ENCODE measurements at regions not wholly inside any gene's neighbourhood (a gene's known extent, or its start where the extent isn't known, plus 50 kb on each side); places are given as distances from the start of the nearest gene placed in this dataset.
"Not testable (repeated sequence)": the region's sequence is repeated elsewhere in the genome, so short reads cannot be mapped to it uniquely, and the experiment has no call there.

- not testable (repeated sequence) for H3K9me3 ChIP-seq (ENCODE audit: control insufficient read depth in 2 of 2, insufficient read depth in 1 of 2, low read depth in 1 of 2, low read length in 1 of 2); H3K4me3 ChIP-seq (ENCODE audit: low read depth in 1 of 2, low read length in 2 of 2); H3K27ac ChIP-seq (ENCODE audit: low read depth in 2 of 2, low read length in 1 of 2); H3K4me1 ChIP-seq (ENCODE audit: control insufficient read depth in 2 of 2, insufficient read depth in 2 of 2, low read length in 1 of 2); H3K36me3 ChIP-seq (ENCODE audit: control insufficient read depth in 2 of 2, insufficient read depth in 2 of 2, low read length in 1 of 2); H3K27me3 ChIP-seq (ENCODE audit: control insufficient read depth in 1 of 2, insufficient read depth in 2 of 2, low read length in 2 of 2)
- 82 to 83% methylated on average over 1 of the region's 1 CpG for WGBS, 2 donors
These were observed 84.6 kb downstream of the UTRN start for GRCh38 chr6:144369696-144370095.

GRCh38 chr6:144372116-144372515, 87.0 kb downstream of the UTRN start:
- H3K9me3 ChIP-seq (ENCODE audit: control insufficient read depth in 2 of 2, insufficient read depth in 1 of 2, low read depth in 1 of 2, low read length in 1 of 2): no peaks in the 10 kb centered on the region
- peaks cover 0 to 3% of the 10 kb centered on the region in 2 donors for H3K36me3 ChIP-seq (ENCODE audit: control insufficient read depth in 2 of 2, insufficient read depth in 2 of 2, low read length in 1 of 2)
- WGBS, 2 donors: 88 to 93% methylated on average over 2 of the region's 2 CpGs
- H3K4me1 ChIP-seq (ENCODE audit: control insufficient read depth in 2 of 2, insufficient read depth in 2 of 2, low read length in 1 of 2): no peaks in the 10 kb centered on the region
- H3K4me3 ChIP-seq (ENCODE audit: low read depth in 1 of 2, low read length in 2 of 2): no peak overlapping the region
- no peaks in the 10 kb centered on the region for H3K27me3 ChIP-seq (ENCODE audit: control insufficient read depth in 1 of 2, insufficient read depth in 2 of 2, low read length in 2 of 2)
- no peak overlapping the region for H3K27ac ChIP-seq (ENCODE audit: low read depth in 2 of 2, low read length in 1 of 2)

- Histone ChIP-seq H3K36me3 (ENCODE audit: control insufficient read depth in 2 of 2, insufficient read depth in 2 of 2, low read length in 1 of 2) (peaks cover 0 to 3% of the 10 kb centered on the region in 2 donors), H3K9me3 (ENCODE audit: control insufficient read depth in 2 of 2, insufficient read depth in 1 of 2, low read depth in 1 of 2, low read length in 1 of 2) (no peaks in the 10 kb centered on the region), H3K4me1 (ENCODE audit: control insufficient read depth in 2 of 2, insufficient read depth in 2 of 2, low read length in 1 of 2) (no peaks in the 10 kb centered on the region), H3K4me3 (ENCODE audit: low read depth in 1 of 2, low read length in 2 of 2) (no peak overlapping the region), H3K27ac (ENCODE audit: low read depth in 2 of 2, low read length in 1 of 2) (no peak overlapping the region), H3K27me3 (ENCODE audit: control insufficient read depth in 1 of 2, insufficient read depth in 2 of 2, low read length in 2 of 2) (no peaks in the 10 kb centered on the region)
- WGBS, 2 donors: 70 to 81% methylated on average over 8 of the region's 8 CpGs
These were observed 87.8 kb downstream of the UTRN start for GRCh38 chr6:144372611-144373594.

- H3K4me3 ChIP-seq (ENCODE audit: low read depth in 1 of 2, low read length in 2 of 2); H3K36me3 ChIP-seq (ENCODE audit: control insufficient read depth in 2 of 2, insufficient read depth in 2 of 2, low read length in 1 of 2); H3K27ac ChIP-seq (ENCODE audit: low read depth in 2 of 2, low read length in 1 of 2); H3K27me3 ChIP-seq (ENCODE audit: control insufficient read depth in 1 of 2, insufficient read depth in 2 of 2, low read length in 2 of 2); H3K9me3 ChIP-seq (ENCODE audit: control insufficient read depth in 2 of 2, insufficient read depth in 1 of 2, low read depth in 1 of 2, low read length in 1 of 2); H3K4me1 ChIP-seq (ENCODE audit: control insufficient read depth in 2 of 2, insufficient read depth in 2 of 2, low read length in 1 of 2): not testable (repeated sequence)
- WGBS, 2 donors: 88 to 96% methylated on average over 12 of the region's 12 CpGs
These were observed 89.4 kb downstream of the UTRN start for GRCh38 chr6:144374525-144374924.

DNA sequence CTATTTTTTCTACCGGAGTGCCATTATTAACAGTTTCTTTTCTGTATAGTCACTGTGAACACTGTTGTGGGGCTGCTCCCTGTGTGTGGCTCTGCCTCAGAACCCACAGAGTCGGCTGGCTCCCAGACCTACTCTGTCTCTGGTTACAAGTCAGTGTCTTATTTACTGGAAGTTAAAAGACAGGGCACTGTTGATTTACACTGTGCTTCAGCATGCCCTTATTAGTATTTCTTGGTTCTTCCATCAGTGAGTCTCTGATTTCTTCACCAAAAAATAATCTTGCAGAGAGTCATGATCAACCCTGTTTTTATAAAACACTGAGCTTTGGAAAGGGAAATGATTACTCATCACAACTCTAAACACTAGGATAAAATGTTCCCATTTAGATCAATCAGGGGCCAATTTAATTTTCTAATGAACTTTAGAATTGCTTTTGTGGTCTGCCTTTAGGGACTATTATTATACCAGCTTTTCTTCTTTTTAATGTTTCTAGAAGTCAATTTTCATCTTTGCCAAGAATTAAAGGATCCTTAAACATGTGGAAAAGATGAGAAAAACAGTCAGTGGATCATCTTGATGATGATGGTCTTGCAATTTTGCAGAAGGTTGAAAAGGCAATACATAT, 92.6 kb downstream of the UTRN start:
- H3K4me3 ChIP-seq (ENCODE audit: low read depth in 1 of 2, low read length in 2 of 2): no peak overlapping the region
- WGBS, 2 donors: 27 to 43% methylated on average over 2 of the region's 2 CpGs
- H3K27ac ChIP-seq (ENCODE audit: low read depth in 2 of 2, low read length in 1 of 2): peak overlapping the region; percentile 17 to 23
- H3K36me3 ChIP-seq (ENCODE audit: control insufficient read depth in 2 of 2, insufficient read depth in 2 of 2, low read length in 1 of 2): no peaks in the 10 kb centered on the region
- H3K27me3 ChIP-seq (ENCODE audit: control insufficient read depth in 1 of 2, insufficient read depth in 2 of 2, low read length in 2 of 2): no peaks in the 10 kb centered on the region
- no peaks in the 10 kb centered on the region for H3K9me3 ChIP-seq (ENCODE audit: control insufficient read depth in 2 of 2, insufficient read depth in 1 of 2, low read depth in 1 of 2, low read length in 1 of 2)
- peaks cover 0 to 2% of the 10 kb centered on the region in 2 donors for H3K4me1 ChIP-seq (ENCODE audit: control insufficient read depth in 2 of 2, insufficient read depth in 2 of 2, low read length in 1 of 2)

GRCh38 chr6:144378437-144378836, 93.3 kb downstream of the UTRN start:
- H3K36me3 ChIP-seq (ENCODE audit: control insufficient read depth in 2 of 2, insufficient read depth in 2 of 2, low read length in 1 of 2): no peaks in the 10 kb centered on the region
- no peak overlapping the region for H3K4me3 ChIP-seq (ENCODE audit: low read depth in 1 of 2, low read length in 2 of 2)
- no peaks in the 10 kb centered on the region for H3K9me3 ChIP-seq (ENCODE audit: control insufficient read depth in 2 of 2, insufficient read depth in 1 of 2, low read depth in 1 of 2, low read length in 1 of 2)
- H3K27ac ChIP-seq (ENCODE audit: low read depth in 2 of 2, low read length in 1 of 2): peak overlapping the region; percentile 8 to 31
- peaks cover 0 to 2% of the 10 kb centered on the region in 2 donors for H3K4me1 ChIP-seq (ENCODE audit: control insufficient read depth in 2 of 2, insufficient read depth in 2 of 2, low read length in 1 of 2)
- 49 to 57% methylated on average over 4 of the region's 4 CpGs for WGBS, 2 donors
- no peaks in the 10 kb centered on the region for H3K27me3 ChIP-seq (ENCODE audit: control insufficient read depth in 1 of 2, insufficient read depth in 2 of 2, low read length in 2 of 2)

DNA sequence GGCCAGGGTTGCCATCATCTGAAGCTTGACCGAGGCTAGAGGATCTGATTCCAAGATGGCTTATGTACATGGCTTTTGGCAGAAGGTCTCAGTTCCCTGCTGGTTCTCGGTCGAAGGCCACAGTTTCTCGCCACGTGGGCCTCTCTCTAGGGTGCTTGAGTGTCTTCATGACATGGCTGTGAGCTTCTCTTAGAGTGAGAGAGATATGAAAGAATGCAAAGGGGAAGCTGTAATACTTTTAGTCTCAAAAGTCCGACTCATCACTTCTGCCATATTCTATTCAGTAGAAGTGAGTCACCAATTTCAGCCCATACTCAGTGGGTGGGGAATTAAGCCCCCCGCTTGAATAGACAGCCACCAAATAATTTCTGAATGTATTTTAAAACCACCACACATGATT, 94.2 kb downstream of the UTRN start:
- 83 to 84% methylated on average over 7 of the region's 7 CpGs for WGBS, 2 donors
- H3K4me1 ChIP-seq (ENCODE audit: control insufficient read depth in 2 of 2, insufficient read depth in 2 of 2, low read length in 1 of 2): peaks cover 0 to 2% of the 10 kb centered on the region in 2 donors

GRCh38 chr6:144381499-144381898, 96.4 kb downstream of the UTRN start:
- H3K27me3 ChIP-seq (ENCODE audit: control insufficient read depth in 1 of 2, insufficient read depth in 2 of 2, low read length in 2 of 2); H3K9me3 ChIP-seq (ENCODE audit: control insufficient read depth in 2 of 2, insufficient read depth in 1 of 2, low read depth in 1 of 2, low read length in 1 of 2); H3K27ac ChIP-seq (ENCODE audit: low read depth in 2 of 2, low read length in 1 of 2); H3K4me3 ChIP-seq (ENCODE audit: low read depth in 1 of 2, low read length in 2 of 2); H3K36me3 ChIP-seq (ENCODE audit: control insufficient read depth in 2 of 2, insufficient read depth in 2 of 2, low read length in 1 of 2); H3K4me1 ChIP-seq (ENCODE audit: control insufficient read depth in 2 of 2, insufficient read depth in 2 of 2, low read length in 1 of 2): not testable (repeated sequence)
- 93 to 97% methylated on average over 2 of the region's 2 CpGs for WGBS, 2 donors

More for the DNA sequence above, 94.2 kb downstream of the UTRN start:
- H3K27ac ChIP-seq (ENCODE audit: low read depth in 2 of 2, low read length in 1 of 2): peak overlapping the region; percentile 13 to 32
- no peaks in the 10 kb centered on the region for H3K9me3 ChIP-seq (ENCODE audit: control insufficient read depth in 2 of 2, insufficient read depth in 1 of 2, low read depth in 1 of 2, low read length in 1 of 2)
- no peak overlapping the region for H3K4me3 ChIP-seq (ENCODE audit: low read depth in 1 of 2, low read length in 2 of 2)
- H3K27me3 ChIP-seq (ENCODE audit: control insufficient read depth in 1 of 2, insufficient read depth in 2 of 2, low read length in 2 of 2): no peaks in the 10 kb centered on the region
- H3K36me3 ChIP-seq (ENCODE audit: control insufficient read depth in 2 of 2, insufficient read depth in 2 of 2, low read length in 1 of 2): no peaks in the 10 kb centered on the region

DNA sequence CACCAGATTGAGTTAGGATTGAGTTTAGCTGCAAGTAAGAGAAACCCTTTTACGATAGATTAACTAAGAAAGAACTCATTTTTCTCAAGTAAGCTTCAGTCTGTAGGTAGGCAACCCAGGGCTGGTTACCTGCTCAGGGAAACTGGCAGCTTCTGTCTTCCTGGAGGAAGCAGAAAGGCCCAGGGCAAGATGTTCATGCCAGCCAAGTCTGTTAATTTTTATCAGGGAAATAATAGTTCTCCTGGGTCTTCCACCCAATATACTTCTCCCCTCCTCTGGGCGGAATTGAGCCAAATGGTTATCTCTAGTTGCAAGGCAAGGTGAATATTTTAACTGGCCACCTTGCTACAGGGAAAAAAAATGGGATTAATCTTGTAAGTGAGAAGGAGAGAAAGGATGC, 98.2 kb downstream of the UTRN start:
- WGBS, 2 donors: 91 to 94% methylated on average over 2 of the region's 2 CpGs
- Histone ChIP-seq H3K4me1 (ENCODE audit: control insufficient read depth in 2 of 2, insufficient read depth in 2 of 2, low read length in 1 of 2) (peaks cover 0 to 2% of the 10 kb centered on the region in 2 donors), H3K9me3 (ENCODE audit: control insufficient read depth in 2 of 2, insufficient read depth in 1 of 2, low read depth in 1 of 2, low read length in 1 of 2) (no peaks in the 10 kb centered on the region), H3K27ac (ENCODE audit: low read depth in 2 of 2, low read length in 1 of 2) (no peak overlapping the region), H3K4me3 (ENCODE audit: low read depth in 1 of 2, low read length in 2 of 2) (no peak overlapping the region), H3K36me3 (ENCODE audit: control insufficient read depth in 2 of 2, insufficient read depth in 2 of 2, low read length in 1 of 2) (no peaks in the 10 kb centered on the region), H3K27me3 (ENCODE audit: control insufficient read depth in 1 of 2, insufficient read depth in 2 of 2, low read length in 2 of 2) (no peaks in the 10 kb centered on the region)
